22Rv1 (cell line): ENCODE measurements at regions not wholly inside any gene's neighbourhood (a gene's known extent, or its start where the extent isn't known, plus 50 kb on each side); places are given as distances from the start of the nearest gene placed in this dataset.

Source experiments
- ZFX ChIP-seq: fragments of 450-650 bp; IDR thresholded peaks from 2 replicates; pipeline ENCODE4 v1.6.1; 2017; ENCODE audit warnings: antibody characterized with exemption, borderline replicate concordance
- TF ChIP-seq, protein P1 (sequence below): fragments of 450-650 bp; IDR thresholded peaks from 2 replicates; pipeline ENCODE4 v1.5.1; 2017; ENCODE audit warnings: mild to moderate bottlenecking

DNA sequence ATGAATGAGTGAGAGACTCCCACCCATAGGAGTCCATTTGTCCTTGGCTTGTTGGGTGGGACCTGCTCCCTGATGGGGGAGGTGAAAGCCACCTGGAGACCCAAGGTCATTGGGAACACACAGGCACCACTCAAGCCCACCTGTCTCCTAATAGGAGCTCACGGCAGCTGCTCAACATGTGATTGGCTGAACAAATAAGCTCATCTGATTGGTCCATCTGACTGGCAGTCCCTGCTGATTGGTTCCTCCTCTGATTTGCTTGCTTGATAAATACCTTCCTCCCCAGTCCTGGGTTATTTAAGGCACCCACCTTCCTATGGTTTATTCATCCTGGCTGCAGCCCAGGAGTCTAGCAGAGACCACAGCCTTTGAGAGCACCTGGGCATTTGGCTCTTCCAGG, 502.9 kb downstream of the PTPRU start:
- TF ChIP-seq, protein P1, sequence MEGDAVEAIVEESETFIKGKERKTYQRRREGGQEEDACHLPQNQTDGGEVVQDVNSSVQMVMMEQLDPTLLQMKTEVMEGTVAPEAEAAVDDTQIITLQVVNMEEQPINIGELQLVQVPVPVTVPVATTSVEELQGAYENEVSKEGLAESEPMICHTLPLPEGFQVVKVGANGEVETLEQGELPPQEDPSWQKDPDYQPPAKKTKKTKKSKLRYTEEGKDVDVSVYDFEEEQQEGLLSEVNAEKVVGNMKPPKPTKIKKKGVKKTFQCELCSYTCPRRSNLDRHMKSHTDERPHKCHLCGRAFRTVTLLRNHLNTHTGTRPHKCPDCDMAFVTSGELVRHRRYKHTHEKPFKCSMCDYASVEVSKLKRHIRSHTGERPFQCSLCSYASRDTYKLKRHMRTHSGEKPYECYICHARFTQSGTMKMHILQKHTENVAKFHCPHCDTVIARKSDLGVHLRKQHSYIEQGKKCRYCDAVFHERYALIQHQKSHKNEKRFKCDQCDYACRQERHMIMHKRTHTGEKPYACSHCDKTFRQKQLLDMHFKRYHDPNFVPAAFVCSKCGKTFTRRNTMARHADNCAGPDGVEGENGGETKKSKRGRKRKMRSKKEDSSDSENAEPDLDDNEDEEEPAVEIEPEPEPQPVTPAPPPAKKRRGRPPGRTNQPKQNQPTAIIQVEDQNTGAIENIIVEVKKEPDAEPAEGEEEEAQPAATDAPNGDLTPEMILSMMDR = no peak
- TF ChIP-seq ZFX = no peak
